ENCODE measurements at regions not wholly inside any gene's neighbourhood (a gene's known extent, or its start where the extent isn't known, plus 50 kb on each side); places are given as distances from the start of the nearest gene placed in this dataset.

DNA sequence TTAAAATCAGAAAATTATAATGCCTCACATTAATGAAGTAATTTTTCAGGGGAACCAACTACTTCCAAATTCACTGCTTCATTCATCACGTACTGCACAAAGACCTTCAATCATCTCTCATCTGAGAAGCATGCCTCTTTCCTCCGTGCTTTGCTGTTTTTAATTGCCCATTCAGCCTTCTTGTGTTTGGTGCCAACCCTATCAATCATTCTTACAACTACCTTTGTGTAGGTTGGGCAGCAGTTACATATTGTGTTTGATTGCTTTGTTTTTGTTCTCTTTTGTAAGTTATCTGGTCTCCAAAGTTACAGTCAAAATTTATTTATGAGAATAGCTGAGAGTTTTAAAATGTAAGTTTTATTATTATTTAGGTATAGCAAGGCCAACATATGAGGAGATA, 549.0 kb upstream of the SLC8A1 start:
- TF ChIP-seq CTCF (IDR thresholded peaks at IDR 0.05) (no peak), EZH2 (IDR thresholded peaks at IDR 0.05) (no peak), EZH2phosphoT487 (IDR thresholded peaks at IDR 0.05) (no peak)

All from neural progenitor cell (in vitro differentiated cells).